SK-N-MC (cell line): ENCODE measurements at regions not wholly inside any gene's neighbourhood (a gene's known extent, or its start where the extent isn't known, plus 50 kb on each side); places are given as distances from the start of the nearest gene placed in this dataset.

Experiments
- DNase-seq: peaks from one replicate; pipeline ENCODE4 v3.0.0-alpha.2; 2011; ENCODE audit warnings: low read depth, low spot score
- H3K27ac ChIP-seq: fragments of 200-600 bp; sonication (generic); 2 replicates; pipeline ENCODE4 v1.5.1; 2016; ENCODE audit warnings: mixed run types
- H3K36me3 ChIP-seq: fragments of 200-600 bp; sonication (generic); 2 replicates; pipeline ENCODE4 v1.6.1; 2017; ENCODE audit warnings: antibody characterized with exemption, low read length, mixed read lengths; ENCODE audit not compliant: insufficient read depth
- H3K4me3 ChIP-seq: fragments of 200-600 bp; sonication (generic); 2 replicates; pipeline ENCODE4 v1.5.1; 2016
- H3K9ac ChIP-seq: fragments of 200-600 bp; sonication (generic); 2 replicates; pipeline ENCODE4 v1.8.0; 2017; ENCODE audit warnings: mixed run types, mixed read lengths; ENCODE audit not compliant: insufficient read length
- H3K9me3 ChIP-seq: fragments of 200-600 bp; sonication (generic); 2 replicates; pipeline ENCODE4 v1.6.1; 2017; ENCODE audit warnings: low read depth, mild to moderate bottlenecking, antibody characterized with exemption, low read length, moderate library complexity, mixed read lengths
- EZH2 ChIP-seq: fragments of 200-600 bp; sonication (generic); IDR thresholded peaks from one replicate; pipeline ENCODE4 v1.6.1; 2017; ENCODE audit warnings: antibody characterized with exemption
- FOXP2 ChIP-seq: optimal IDR thresholded peaks from 2 replicates; pipeline ENCODE3; 2011; ENCODE audit warnings: mild to moderate bottlenecking, moderate library complexity; ENCODE audit not compliant: insufficient read depth; ENCODE audit errors: extremely low read length, control extremely low read depth
- POLR2AphosphoS5 ChIP-seq: IDR thresholded peaks from 2 replicates; pipeline ENCODE4 v1.6.1; 2012; ENCODE audit warnings: mild to moderate bottlenecking, low read depth, low read length, borderline replicate concordance

- Histone ChIP-seq H3K36me3 (no peaks in the 10 kb centered on the region), H3K9ac (no peak overlapping the region), H3K9me3 (no peaks in the 10 kb centered on the region), H3K4me3 (no peak overlapping the region), H3K27ac (no peak overlapping the region)
- TF ChIP-seq FOXP2 (no peak), EZH2 (no peak), POLR2AphosphoS5 (no peak)
- DNase-seq, result no peak
These were observed 1022.9 kb downstream of the BCL11B start for GRCh38 chr14:98249057-98249456.

- no peak for TF ChIP-seq FOXP2
- TF ChIP-seq EZH2, result no peak
- TF ChIP-seq POLR2AphosphoS5, result no peak
- Histone ChIP-seq H3K4me3 (no peak overlapping the region), H3K27ac (no peak overlapping the region), H3K36me3 (no peaks in the 10 kb centered on the region), H3K9me3 (no peaks in the 10 kb centered on the region), H3K9ac (no peak overlapping the region)
- DNase-seq, result no peak
These were observed 1022.5 kb downstream of the BCL11B start for GRCh38 chr14:98249476-98249875.

GRCh38 chr14:98252820-98253219, 1019.2 kb downstream of the BCL11B start:
- TF ChIP-seq POLR2AphosphoS5, result no peak
- no peak for TF ChIP-seq FOXP2
- TF ChIP-seq EZH2, result no peak
- DNase-seq, result no peak
- H3K9ac ChIP-seq, result no peak overlapping the region
- H3K9me3 ChIP-seq, result no peaks in the 10 kb centered on the region
- H3K4me3 ChIP-seq, result no peak overlapping the region
- H3K36me3 ChIP-seq, result no peaks in the 10 kb centered on the region
- no peak overlapping the region for H3K27ac ChIP-seq

- TF ChIP-seq FOXP2 (no peak), POLR2AphosphoS5 (no peak), EZH2 (no peak)
- no peak overlapping the region for H3K4me3 ChIP-seq
- no peak overlapping the region for H3K9ac ChIP-seq
- H3K36me3 ChIP-seq, result no peaks in the 10 kb centered on the region
- no peak overlapping the region for H3K27ac ChIP-seq
- no peaks in the 10 kb centered on the region for H3K9me3 ChIP-seq
- DNase-seq, result no peak
These were observed 1012.1 kb downstream of the BCL11B start for GRCh38 chr14:98259881-98260280.

DNA sequence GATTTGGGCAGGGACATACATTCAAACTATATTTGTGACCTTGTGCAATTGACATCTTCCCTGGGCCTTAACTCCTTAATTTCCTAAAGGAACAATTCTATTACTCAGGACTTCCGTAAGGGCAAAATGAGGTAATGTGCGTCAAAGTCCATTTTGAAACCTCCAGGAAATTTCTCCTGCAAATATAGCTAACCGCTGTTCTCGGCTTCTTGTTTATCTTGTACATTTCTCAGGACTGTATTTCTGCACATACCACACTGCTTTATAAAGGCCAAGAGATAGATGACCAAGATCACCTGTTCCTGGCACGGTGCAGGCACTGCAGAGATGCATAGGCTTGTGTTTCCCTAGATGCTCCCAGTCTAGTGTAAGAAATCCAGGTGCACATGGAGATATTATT, 1009.4 kb downstream of the BCL11B start:
- H3K9me3 ChIP-seq, result no peaks in the 10 kb centered on the region
- H3K4me3 ChIP-seq, result no peak overlapping the region
- no peak for TF ChIP-seq EZH2
- no peak for TF ChIP-seq FOXP2
- TF ChIP-seq POLR2AphosphoS5, result no peak
- no peaks in the 10 kb centered on the region for H3K36me3 ChIP-seq
- H3K9ac ChIP-seq, result no peak overlapping the region
- H3K27ac ChIP-seq, result no peak overlapping the region
- no peak for DNase-seq

GRCh38 chr14:98269533-98269932, 1002.5 kb downstream of the BCL11B start:
- no peak for DNase-seq
- Histone ChIP-seq H3K36me3 (no peaks in the 10 kb centered on the region), H3K9ac (no peak overlapping the region), H3K9me3 (no peaks in the 10 kb centered on the region; the same call in 1 of the 2 replicates), H3K27ac (no peak overlapping the region), H3K4me3 (no peak overlapping the region)
- TF ChIP-seq FOXP2 (no peak), POLR2AphosphoS5 (no peak), EZH2 (no peak)

DNA sequence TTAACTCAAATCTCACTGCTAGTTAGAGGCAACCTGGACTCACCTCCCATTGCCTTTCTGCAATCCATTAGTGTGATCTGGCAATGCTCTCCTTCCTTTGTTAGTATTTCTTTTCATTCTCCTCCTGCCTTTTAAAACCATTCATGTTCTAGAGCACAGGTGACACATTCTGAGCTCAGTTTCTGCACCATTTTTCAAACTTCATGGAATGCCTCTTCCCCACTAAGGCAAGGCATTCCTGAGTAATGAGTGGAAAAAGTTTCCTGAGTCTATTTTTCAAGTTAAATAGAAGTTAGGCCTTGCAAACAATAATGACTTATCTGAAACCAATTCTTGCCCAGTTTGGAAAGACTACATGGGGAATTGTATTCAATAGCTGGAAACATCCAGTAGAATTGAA, 1001.8 kb downstream of the BCL11B start:
- Histone ChIP-seq H3K9me3 (no peaks in the 10 kb centered on the region; the same call in 1 of the 2 replicates), H3K36me3 (no peaks in the 10 kb centered on the region), H3K27ac (no peak overlapping the region), H3K4me3 (no peak overlapping the region), H3K9ac (no peak overlapping the region)
- no peak for DNase-seq
- no peak for TF ChIP-seq POLR2AphosphoS5

DNA sequence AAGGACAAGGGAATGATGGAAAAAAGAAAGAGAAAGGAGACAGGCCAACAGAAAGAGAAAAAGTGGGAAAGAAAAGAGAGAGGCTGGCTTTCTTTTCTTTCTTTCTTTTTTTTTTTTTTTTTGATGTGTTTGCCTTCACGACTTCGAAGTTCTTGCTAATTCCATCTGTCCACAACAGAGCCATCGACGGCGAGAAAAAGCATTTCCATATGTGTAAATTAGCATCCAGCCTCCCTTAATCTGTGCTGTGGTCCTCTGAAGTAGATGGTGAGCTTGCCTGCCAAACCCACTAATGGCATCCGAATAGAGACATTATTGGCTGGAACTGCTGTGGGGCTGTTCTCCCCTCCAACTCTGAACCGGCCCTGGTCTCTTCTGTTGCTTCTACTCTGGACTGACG, 997.4 kb downstream of the BCL11B start:
- no peak overlapping the region for H3K9ac ChIP-seq
- H3K4me3 ChIP-seq, result no peak overlapping the region
- no peaks in the 10 kb centered on the region for H3K9me3 ChIP-seq
- TF ChIP-seq POLR2AphosphoS5 (no peak), FOXP2 (no peak), EZH2 (no peak)
- H3K36me3 ChIP-seq, result no peaks in the 10 kb centered on the region
- DNase-seq, result no peak
- H3K27ac ChIP-seq, result no peak overlapping the region

DNA sequence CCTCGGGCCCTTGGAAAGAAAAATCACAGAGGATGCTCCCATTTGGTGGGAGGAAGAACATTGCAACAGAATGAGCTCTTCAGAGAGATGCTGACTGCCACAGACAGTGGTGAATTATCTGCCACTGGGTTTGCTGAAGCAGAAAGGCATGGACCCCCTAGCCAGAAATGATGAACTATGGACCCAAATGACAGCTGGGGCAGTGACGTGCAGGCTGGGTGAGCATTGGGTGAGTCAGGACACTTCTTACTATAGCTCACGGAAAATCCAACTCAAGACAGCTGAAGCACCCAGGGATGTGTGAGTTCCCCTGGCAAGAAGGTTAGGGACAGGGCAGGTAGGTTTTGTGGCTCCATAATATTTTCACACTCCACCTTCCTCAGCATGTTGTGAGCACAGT, 993.2 kb downstream of the BCL11B start:
- H3K9me3 ChIP-seq, result no peaks in the 10 kb centered on the region
- DNase-seq, result no peak
- H3K36me3 ChIP-seq, result no peaks in the 10 kb centered on the region
- H3K4me3 ChIP-seq, result no peak overlapping the region
- H3K9ac ChIP-seq, result no peak overlapping the region
- TF ChIP-seq FOXP2 (no peak), EZH2 (no peak), POLR2AphosphoS5 (no peak)
- no peak overlapping the region for H3K27ac ChIP-seq

DNA sequence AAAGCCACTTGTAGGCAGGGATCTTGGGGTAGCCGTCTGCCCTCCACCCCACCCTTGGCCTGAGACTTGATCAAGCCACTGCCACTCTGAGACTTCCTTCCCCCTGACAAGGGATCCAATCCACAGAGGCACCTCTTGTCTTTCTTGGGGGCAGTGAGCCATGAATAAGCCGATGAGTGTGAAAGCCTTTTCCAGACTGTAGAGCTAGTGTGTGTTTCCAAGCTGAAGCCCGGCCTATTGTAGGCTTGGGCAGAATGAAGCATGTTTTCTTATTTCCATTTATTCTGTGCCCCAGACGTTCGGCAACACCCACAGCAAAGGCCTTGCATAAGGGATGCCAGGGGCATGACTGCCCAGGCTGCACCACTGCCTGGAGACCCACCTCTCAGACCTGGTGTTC, 991.6 kb downstream of the BCL11B start:
- no peak for DNase-seq
- Histone ChIP-seq H3K36me3 (no peaks in the 10 kb centered on the region), H3K27ac (no peak overlapping the region), H3K4me3 (no peak overlapping the region), H3K9me3 (no peaks in the 10 kb centered on the region), H3K9ac (no peak overlapping the region)
- no peak for TF ChIP-seq FOXP2
- no peak for TF ChIP-seq POLR2AphosphoS5
- no peak for TF ChIP-seq EZH2
